ENCODE measurements at regions not wholly inside any gene's neighbourhood (a gene's known extent, or its start where the extent isn't known, plus 50 kb on each side); places are given as distances from the start of the nearest gene placed in this dataset.

DNA sequence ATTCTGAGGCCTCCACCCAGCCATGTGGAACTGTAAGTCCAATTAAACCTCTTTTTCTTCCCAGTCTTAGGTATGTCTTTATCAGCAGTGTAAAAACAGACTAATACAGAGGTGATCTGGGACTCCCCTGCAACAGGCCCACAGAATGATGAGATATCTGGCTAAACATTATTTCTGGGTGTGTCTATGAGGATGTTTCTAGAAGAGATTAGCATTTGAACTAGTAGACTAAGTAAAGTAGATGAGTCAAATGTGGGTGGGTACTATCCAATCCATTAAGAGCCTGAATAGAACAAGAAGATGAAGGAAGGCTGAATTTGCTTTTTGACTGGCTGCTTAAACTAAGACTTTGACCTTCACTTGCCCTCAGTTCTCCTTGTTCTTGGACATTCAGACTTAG lies 396.5 kb upstream of the LRRC7 start:
- TF ChIP-seq, protein P1, sequence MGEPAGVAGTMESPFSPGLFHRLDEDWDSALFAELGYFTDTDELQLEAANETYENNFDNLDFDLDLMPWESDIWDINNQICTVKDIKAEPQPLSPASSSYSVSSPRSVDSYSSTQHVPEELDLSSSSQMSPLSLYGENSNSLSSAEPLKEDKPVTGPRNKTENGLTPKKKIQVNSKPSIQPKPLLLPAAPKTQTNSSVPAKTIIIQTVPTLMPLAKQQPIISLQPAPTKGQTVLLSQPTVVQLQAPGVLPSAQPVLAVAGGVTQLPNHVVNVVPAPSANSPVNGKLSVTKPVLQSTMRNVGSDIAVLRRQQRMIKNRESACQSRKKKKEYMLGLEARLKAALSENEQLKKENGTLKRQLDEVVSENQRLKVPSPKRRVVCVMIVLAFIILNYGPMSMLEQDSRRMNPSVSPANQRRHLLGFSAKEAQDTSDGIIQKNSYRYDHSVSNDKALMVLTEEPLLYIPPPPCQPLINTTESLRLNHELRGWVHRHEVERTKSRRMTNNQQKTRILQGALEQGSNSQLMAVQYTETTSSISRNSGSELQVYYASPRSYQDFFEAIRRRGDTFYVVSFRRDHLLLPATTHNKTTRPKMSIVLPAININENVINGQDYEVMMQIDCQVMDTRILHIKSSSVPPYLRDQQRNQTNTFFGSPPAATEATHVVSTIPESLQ (CRISPR knock-in tag; IDR thresholded peaks at IDR 0.05) = no peak
- TF ChIP-seq, protein P2, sequence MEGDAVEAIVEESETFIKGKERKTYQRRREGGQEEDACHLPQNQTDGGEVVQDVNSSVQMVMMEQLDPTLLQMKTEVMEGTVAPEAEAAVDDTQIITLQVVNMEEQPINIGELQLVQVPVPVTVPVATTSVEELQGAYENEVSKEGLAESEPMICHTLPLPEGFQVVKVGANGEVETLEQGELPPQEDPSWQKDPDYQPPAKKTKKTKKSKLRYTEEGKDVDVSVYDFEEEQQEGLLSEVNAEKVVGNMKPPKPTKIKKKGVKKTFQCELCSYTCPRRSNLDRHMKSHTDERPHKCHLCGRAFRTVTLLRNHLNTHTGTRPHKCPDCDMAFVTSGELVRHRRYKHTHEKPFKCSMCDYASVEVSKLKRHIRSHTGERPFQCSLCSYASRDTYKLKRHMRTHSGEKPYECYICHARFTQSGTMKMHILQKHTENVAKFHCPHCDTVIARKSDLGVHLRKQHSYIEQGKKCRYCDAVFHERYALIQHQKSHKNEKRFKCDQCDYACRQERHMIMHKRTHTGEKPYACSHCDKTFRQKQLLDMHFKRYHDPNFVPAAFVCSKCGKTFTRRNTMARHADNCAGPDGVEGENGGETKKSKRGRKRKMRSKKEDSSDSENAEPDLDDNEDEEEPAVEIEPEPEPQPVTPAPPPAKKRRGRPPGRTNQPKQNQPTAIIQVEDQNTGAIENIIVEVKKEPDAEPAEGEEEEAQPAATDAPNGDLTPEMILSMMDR (IDR thresholded peaks at IDR 0.05) = no peak
- TF ChIP-seq ZNF232 (CRISPR knock-in tag; IDR thresholded peaks at IDR 0.05) (no peak), ELF4 (CRISPR knock-in tag; IDR thresholded peaks at IDR 0.05; ENCODE audit: low read depth) (no peak), NFATC4 (CRISPR knock-in tag; IDR thresholded peaks at IDR 0.05) (no peak)
- TF ChIP-seq, protein P3, sequence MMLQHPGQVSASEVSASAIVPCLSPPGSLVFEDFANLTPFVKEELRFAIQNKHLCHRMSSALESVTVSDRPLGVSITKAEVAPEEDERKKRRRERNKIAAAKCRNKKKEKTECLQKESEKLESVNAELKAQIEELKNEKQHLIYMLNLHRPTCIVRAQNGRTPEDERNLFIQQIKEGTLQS (CRISPR knock-in tag; conservative IDR thresholded peaks at IDR 0.05) = no peak
- TF ChIP-seq, protein P4, sequence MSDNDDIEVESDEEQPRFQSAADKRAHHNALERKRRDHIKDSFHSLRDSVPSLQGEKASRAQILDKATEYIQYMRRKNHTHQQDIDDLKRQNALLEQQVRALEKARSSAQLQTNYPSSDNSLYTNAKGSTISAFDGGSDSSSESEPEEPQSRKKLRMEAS (CRISPR knock-in tag; IDR thresholded peaks at IDR 0.05) = no peak
- TF ChIP-seq, protein P5, sequence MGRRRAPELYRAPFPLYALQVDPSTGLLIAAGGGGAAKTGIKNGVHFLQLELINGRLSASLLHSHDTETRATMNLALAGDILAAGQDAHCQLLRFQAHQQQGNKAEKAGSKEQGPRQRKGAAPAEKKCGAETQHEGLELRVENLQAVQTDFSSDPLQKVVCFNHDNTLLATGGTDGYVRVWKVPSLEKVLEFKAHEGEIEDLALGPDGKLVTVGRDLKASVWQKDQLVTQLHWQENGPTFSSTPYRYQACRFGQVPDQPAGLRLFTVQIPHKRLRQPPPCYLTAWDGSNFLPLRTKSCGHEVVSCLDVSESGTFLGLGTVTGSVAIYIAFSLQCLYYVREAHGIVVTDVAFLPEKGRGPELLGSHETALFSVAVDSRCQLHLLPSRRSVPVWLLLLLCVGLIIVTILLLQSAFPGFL (CRISPR knock-in tag; IDR thresholded peaks at IDR 0.05; ENCODE audit: borderline replicate concordance) = no peak

Data from WTC11 (cell line).